Vagina (tissue), 2 donors: ENCODE measurements at regions not wholly inside any gene's neighbourhood (a gene's known extent, or its start where the extent isn't known, plus 50 kb on each side); places are given as distances from the start of the nearest gene placed in this dataset.

Source experiments
- DNase-seq, 2 donors: peaks; one replicate each; pipeline ENCODE4 v3.0.0-alpha.2; 2017; ENCODE audit errors: extremely low spot score in 2 of 2
- H3K27ac ChIP-seq: fragments of 200-600 bp; sonication (generic); one replicate; pipeline ENCODE4 v1.5.1; 2019
- H3K27me3 ChIP-seq: fragments of 200-600 bp; sonication (generic); one replicate; pipeline ENCODE4 v1.5.1; 2019
- H3K36me3 ChIP-seq, 2 donors: fragments of 200-600 bp; sonication (generic); one replicate each; pipeline ENCODE4 v1.5.1; 2017 to 2019
- H3K4me1 ChIP-seq: fragments of 200-600 bp; sonication (generic); one replicate; pipeline ENCODE4 v1.5.1; 2019
- H3K4me3 ChIP-seq, 2 donors: fragments of 200-600 bp; sonication (generic); 1 replicate in 1 of 2; 2 replicates in 1 of 2; pipeline ENCODE4 v1.5.1; 2016 to 2019
- H3K9me3 ChIP-seq: fragments of 200-600 bp; sonication (generic); one replicate; pipeline ENCODE4 v1.5.1; 2019
- CTCF ChIP-seq, 3 experiments: fragments of 450-650 bp in 2 of 3; fragments of 200-600 bp in 1 of 3; sonication (generic) in 1 of 3; IDR thresholded peaks; one replicate each; pipeline ENCODE4 v1.5.1; 2017 to 2019; ENCODE audit warnings: antibody characterized with exemption in 3 of 3, mild to moderate bottlenecking in 2 of 3, moderate library complexity in 2 of 3
- POLR2A ChIP-seq, 2 donors: fragments of 450-650 bp; IDR thresholded peaks; one replicate each; pipeline ENCODE4 v1.6.1; 2017; ENCODE audit warnings: antibody characterized with exemption in 2 of 2, mild to moderate bottlenecking in 2 of 2, moderate library complexity in 2 of 2
- POLR2AphosphoS5 ChIP-seq, 2 donors: sonication (generic); formaldehyde crosslinking; IDR thresholded peaks; one replicate each; pipeline ENCODE4 v1.9.0; 2017; ENCODE audit warnings: antibody characterized with exemption in 2 of 2, mild to moderate bottlenecking in 2 of 2, low read depth in 1 of 2; ENCODE audit not compliant: insufficient read depth in 1 of 2
- intact Hi-C: fragments of 100-400 bp; cut with DNase I; formaldehyde crosslinking; loops from one replicate; pipeline ENCODE4 v1.15.1; 2023

- no peak for DNase-seq
- TF ChIP-seq POLR2A (IDR thresholded peaks at IDR 0.05) (no peak), CTCF (IDR thresholded peaks at IDR 0.05) (no peak), POLR2AphosphoS5 (IDR thresholded peaks at IDR 0.05; ENCODE audit: insufficient read depth in 1 of 2, low read depth in 1 of 2) (no peak)
- intact Hi-C loops = no loop called here
- no peaks in the 10 kb centered on the region for H3K27me3 ChIP-seq
- no peaks in the 10 kb centered on the region for H3K36me3 ChIP-seq
- H3K4me3 ChIP-seq = no peak overlapping the region
- H3K27ac ChIP-seq = no peak overlapping the region
- no peaks in the 10 kb centered on the region for H3K9me3 ChIP-seq
- no peaks in the 10 kb centered on the region for H3K4me1 ChIP-seq
Observed at GRCh38 chr5:20359377-20359776, 371.4 kb upstream of the CDH18 start.

GRCh38 chr5:20353499-20353898 is 365.5 kb upstream of the CDH18 start:
- TF ChIP-seq CTCF (IDR thresholded peaks at IDR 0.05) (no peak), POLR2A (IDR thresholded peaks at IDR 0.05) (no peak), POLR2AphosphoS5 (IDR thresholded peaks at IDR 0.05; ENCODE audit: insufficient read depth in 1 of 2, low read depth in 1 of 2) (peak in 1 of 2 donors; percentile 15)
- no peaks in the 10 kb centered on the region for H3K9me3 ChIP-seq
- H3K27ac ChIP-seq = no peak overlapping the region
- no peaks in the 10 kb centered on the region for H3K4me1 ChIP-seq
- DNase-seq = no peak
- H3K36me3 ChIP-seq = no peaks in the 10 kb centered on the region
- no peak overlapping the region for H3K4me3 ChIP-seq
- intact Hi-C loops = no loop called here
- no peaks in the 10 kb centered on the region for H3K27me3 ChIP-seq

GRCh38 chr5:20351849-20352248 is 363.8 kb upstream of the CDH18 start:
- Histone ChIP-seq H3K27me3 (no peaks in the 10 kb centered on the region), H3K9me3 (no peaks in the 10 kb centered on the region), H3K36me3 (no peaks in the 10 kb centered on the region), H3K27ac (no peak overlapping the region), H3K4me3 (no peak overlapping the region), H3K4me1 (no peaks in the 10 kb centered on the region)
- DNase-seq = no peak
- intact Hi-C loops = no loop called here
- TF ChIP-seq CTCF (IDR thresholded peaks at IDR 0.05) = no peak
- no peak for TF ChIP-seq POLR2AphosphoS5 (IDR thresholded peaks at IDR 0.05; ENCODE audit: insufficient read depth in 1 of 2, low read depth in 1 of 2)
- TF ChIP-seq POLR2A (IDR thresholded peaks at IDR 0.05) = no peak

- intact Hi-C loops = no loop called here
- no peak for DNase-seq
- H3K9me3 ChIP-seq = no peaks in the 10 kb centered on the region
- no peak overlapping the region for H3K4me3 ChIP-seq
- no peak for TF ChIP-seq CTCF (IDR thresholded peaks at IDR 0.05)
- no peak for TF ChIP-seq POLR2AphosphoS5 (IDR thresholded peaks at IDR 0.05; ENCODE audit: insufficient read depth in 1 of 2, low read depth in 1 of 2)
- no peak for TF ChIP-seq POLR2A (IDR thresholded peaks at IDR 0.05)
- no peaks in the 10 kb centered on the region for H3K4me1 ChIP-seq
- no peak overlapping the region for H3K27ac ChIP-seq
- H3K36me3 ChIP-seq = no peaks in the 10 kb centered on the region
- no peaks in the 10 kb centered on the region for H3K27me3 ChIP-seq
Observed at GRCh38 chr5:20348321-20348720, 360.3 kb upstream of the CDH18 start.

- no peaks in the 10 kb centered on the region for H3K4me1 ChIP-seq
- no peak for DNase-seq
- no peak overlapping the region for H3K4me3 ChIP-seq
- no peaks in the 10 kb centered on the region for H3K36me3 ChIP-seq
- H3K9me3 ChIP-seq = no peaks in the 10 kb centered on the region
- no peaks in the 10 kb centered on the region for H3K27me3 ChIP-seq
- TF ChIP-seq POLR2A (IDR thresholded peaks at IDR 0.05) (no peak), POLR2AphosphoS5 (IDR thresholded peaks at IDR 0.05; ENCODE audit: insufficient read depth in 1 of 2, low read depth in 1 of 2) (no peak), CTCF (IDR thresholded peaks at IDR 0.05) (no peak)
- intact Hi-C loops = no loop called here
- H3K27ac ChIP-seq = no peak overlapping the region
Observed at GRCh38 chr5:20347334-20347733, 359.3 kb upstream of the CDH18 start.
